Activated T-cell treated with anti-CD3 and anti-CD28 coated beads, Interleukin-2, amount 50 U/mL, for 72 hours (primary cell): ENCODE measurements at regions not wholly inside any gene's neighbourhood (a gene's known extent, or its start where the extent isn't known, plus 50 kb on each side); places are given as distances from the start of the nearest gene placed in this dataset.

Source experiments
- ATAC-seq, 2 donors: fragments of 150-1000 bp; cut with Tn5 transposase; replicated peaks in 1 of 2; 2 replicates each; pipeline ENCODE4 v1.10.0; 2021; ENCODE audit warnings: moderate library complexity in 2 of 2, mild to moderate bottlenecking in 1 of 2
- DNase-seq, 2 donors: peaks; one replicate each; pipeline ENCODE4 v3.0.0; 2021 to 2022; ENCODE audit warnings: mixed read lengths in 1 of 2
- H3K27ac Mint-ChIP-seq: one replicate; pipeline ENCODE4 v1.8.0; 2022; ENCODE audit warnings: mild to moderate bottlenecking, moderate library complexity, mixed read lengths
- H3K27me3 Mint-ChIP-seq: one replicate; pipeline ENCODE4 v1.8.0; 2022; ENCODE audit warnings: low read depth, mixed read lengths
- H3K36me3 Mint-ChIP-seq, 2 donors: one replicate each; pipeline ENCODE4 v1.8.0; 2022; ENCODE audit warnings: mixed read lengths in 2 of 2, mild to moderate bottlenecking in 1 of 2; ENCODE audit not compliant: insufficient read depth in 2 of 2
- H3K4me1 Mint-ChIP-seq: one replicate; pipeline ENCODE4 v1.8.0; 2022; ENCODE audit warnings: low read depth, mixed read lengths
- H3K4me3 Mint-ChIP-seq, 2 donors: one replicate each; pipeline ENCODE4 v1.8.0; 2022; ENCODE audit warnings: mild to moderate bottlenecking in 2 of 2, mixed read lengths in 2 of 2, moderate library complexity in 2 of 2
- H3K9me3 Mint-ChIP-seq, 2 donors: one replicate each; pipeline ENCODE4 v1.8.0; 2022; ENCODE audit warnings: mixed read lengths in 2 of 2

- DNase-seq = no peak
- H3K4me1 Mint-ChIP-seq = no peaks in the 10 kb centered on the region
- H3K27me3 Mint-ChIP-seq = no peaks in the 10 kb centered on the region
- ATAC-seq = no peak
- no peak overlapping the region for H3K27ac Mint-ChIP-seq
- H3K9me3 Mint-ChIP-seq = no peaks in the 10 kb centered on the region
- no peaks in the 10 kb centered on the region for H3K36me3 Mint-ChIP-seq
- H3K4me3 Mint-ChIP-seq = no peak overlapping the region
Measured at GRCh38 chr2:64781711-64782390, 128.1 kb upstream of the SERTAD2 start.

- no peaks in the 10 kb centered on the region for H3K4me1 Mint-ChIP-seq
- DNase-seq (no peak), ATAC-seq (no peak)
- H3K9me3 Mint-ChIP-seq = no peaks in the 10 kb centered on the region
- no peaks in the 10 kb centered on the region for H3K27me3 Mint-ChIP-seq
- no peak overlapping the region for H3K4me3 Mint-ChIP-seq
- H3K27ac Mint-ChIP-seq = no peak overlapping the region
- H3K36me3 Mint-ChIP-seq = no peaks in the 10 kb centered on the region
Measured at GRCh38 chr2:64784168-64785061, 130.7 kb upstream of the SERTAD2 start.

GRCh38 chr2:64785245-64785644 lies 131.5 kb upstream of the SERTAD2 start:
- DNase-seq (no peak), ATAC-seq (no peak)

GRCh38 chr2:64786343-64787018 lies 132.8 kb upstream of the SERTAD2 start:
- no peaks in the 10 kb centered on the region for H3K9me3 Mint-ChIP-seq
- H3K27me3 Mint-ChIP-seq = no peaks in the 10 kb centered on the region
- H3K36me3 Mint-ChIP-seq = no peaks in the 10 kb centered on the region

More at GRCh38 chr2:64785245-64785644, 131.5 kb upstream of the SERTAD2 start:
- H3K36me3 Mint-ChIP-seq = no peaks in the 10 kb centered on the region
- no peak overlapping the region for H3K27ac Mint-ChIP-seq
- H3K4me3 Mint-ChIP-seq = no peak overlapping the region
- H3K27me3 Mint-ChIP-seq = no peaks in the 10 kb centered on the region
- H3K4me1 Mint-ChIP-seq = no peaks in the 10 kb centered on the region
- H3K9me3 Mint-ChIP-seq = no peaks in the 10 kb centered on the region

GRCh38 chr2:64787019-64787365 lies 133.3 kb upstream of the SERTAD2 start:
- H3K4me1 Mint-ChIP-seq = no peaks in the 10 kb centered on the region
- H3K4me3 Mint-ChIP-seq = no peak overlapping the region
- DNase-seq (no peak), ATAC-seq (no peak)
- no peaks in the 10 kb centered on the region for H3K9me3 Mint-ChIP-seq
- no peaks in the 10 kb centered on the region for H3K27me3 Mint-ChIP-seq
- no peak overlapping the region for H3K27ac Mint-ChIP-seq
- no peaks in the 10 kb centered on the region for H3K36me3 Mint-ChIP-seq

More at GRCh38 chr2:64786343-64787018, 132.8 kb upstream of the SERTAD2 start:
- Mint-ChIP-seq H3K4me3 (no peak overlapping the region), H3K4me1 (no peaks in the 10 kb centered on the region), H3K27ac (no peak overlapping the region)
- DNase-seq (no peak), ATAC-seq (no peak)

GRCh38 chr2:64787698-64788097 lies 134.0 kb upstream of the SERTAD2 start:
- H3K4me1 Mint-ChIP-seq = no peaks in the 10 kb centered on the region
- DNase-seq (no peak), ATAC-seq (no peak)
- H3K9me3 Mint-ChIP-seq = no peaks in the 10 kb centered on the region
- H3K27me3 Mint-ChIP-seq = no peaks in the 10 kb centered on the region
- H3K36me3 Mint-ChIP-seq = no peaks in the 10 kb centered on the region
- H3K27ac Mint-ChIP-seq = no peak overlapping the region
- H3K4me3 Mint-ChIP-seq = no peak overlapping the region

GRCh38 chr2:64789466-64790320 lies 136.0 kb upstream of the SERTAD2 start:
- Mint-ChIP-seq H3K27ac (no peak overlapping the region), H3K36me3 (no peaks in the 10 kb centered on the region)

GRCh38 chr2:64792300-64792699 lies 138.6 kb upstream of the SERTAD2 start:
- DNase-seq (no peak), ATAC-seq (no peak)
- Mint-ChIP-seq H3K36me3 (no peaks in the 10 kb centered on the region), H3K4me1 (no peaks in the 10 kb centered on the region), H3K9me3 (no peaks in the 10 kb centered on the region), H3K27ac (no peak overlapping the region), H3K4me3 (no peak overlapping the region), H3K27me3 (no peaks in the 10 kb centered on the region)

More at GRCh38 chr2:64789466-64790320, 136.0 kb upstream of the SERTAD2 start:
- Mint-ChIP-seq H3K4me1 (no peaks in the 10 kb centered on the region), H3K27me3 (no peaks in the 10 kb centered on the region), H3K4me3 (no peak overlapping the region), H3K9me3 (no peaks in the 10 kb centered on the region)
- ATAC-seq (no peak), DNase-seq (no peak)

GRCh38 chr2:64792995-64793639 lies 139.4 kb upstream of the SERTAD2 start:
- Mint-ChIP-seq H3K27me3 (peaks cover 5% of the 10 kb centered on the region), H3K4me1 (no peaks in the 10 kb centered on the region), H3K9me3 (no peaks in the 10 kb centered on the region), H3K4me3 (no peak overlapping the region), H3K36me3 (no peaks in the 10 kb centered on the region), H3K27ac (no peak overlapping the region)
- DNase-seq (no peak), ATAC-seq (no peak)

- Mint-ChIP-seq H3K4me1 (no peaks in the 10 kb centered on the region), H3K9me3 (no peaks in the 10 kb centered on the region), H3K36me3 (no peaks in the 10 kb centered on the region), H3K4me3 (no peak overlapping the region), H3K27me3 (peaks cover 10% of the 10 kb centered on the region), H3K27ac (no peak overlapping the region)
- DNase-seq (no peak), ATAC-seq (no peak)
Measured at GRCh38 chr2:64793701-64794100, 140.0 kb upstream of the SERTAD2 start.

GRCh38 chr2:64794426-64794995 lies 140.8 kb upstream of the SERTAD2 start:
- no peaks in the 10 kb centered on the region for H3K36me3 Mint-ChIP-seq
- H3K4me1 Mint-ChIP-seq = no peaks in the 10 kb centered on the region
- ATAC-seq (no peak), DNase-seq (no peak)
- H3K9me3 Mint-ChIP-seq = no peaks in the 10 kb centered on the region
- H3K4me3 Mint-ChIP-seq = no peak overlapping the region
- H3K27ac Mint-ChIP-seq = no peak overlapping the region
- H3K27me3 Mint-ChIP-seq = peaks cover 14% of the 10 kb centered on the region

- Mint-ChIP-seq H3K4me3 (no peak overlapping the region), H3K9me3 (no peaks in the 10 kb centered on the region)
Measured at GRCh38 chr2:64795024-64795592, 141.4 kb upstream of the SERTAD2 start.

More at GRCh38 chr2:64795024-64795592, 141.4 kb upstream of the SERTAD2 start:
- no peak for DNase-seq
- no peak overlapping the region for H3K27ac Mint-ChIP-seq
- ATAC-seq = no peak
- no peaks in the 10 kb centered on the region for H3K4me1 Mint-ChIP-seq
- H3K27me3 Mint-ChIP-seq = peaks cover 14% of the 10 kb centered on the region
- H3K36me3 Mint-ChIP-seq = no peaks in the 10 kb centered on the region
